SK-N-SH (cell line): ENCODE measurements at regions not wholly inside any gene's neighbourhood (a gene's known extent, or its start where the extent isn't known, plus 50 kb on each side); places are given as distances from the start of the nearest gene placed in this dataset.

Source experiments
- CTCF ChIA-PET: fragments of 300-600, 350-600 bp; formaldehyde crosslinking; extraction: SDS; loops from one replicate; lab custom pipeline; 2021; lab: Yijun Ruan, JAX
- POLR2A ChIA-PET: fragments of 350-600 bp; sonication (Branson Sonifier 250); formaldehyde crosslinking; extraction: SDS; loops from one replicate; lab custom pipeline; 2020; ENCODE audit warnings: antibody characterized with exemption, inconsistent platforms; lab: Yijun Ruan, JAX
- DNase-seq: peaks from one replicate; pipeline ENCODE4 v3.0.0; 2012
- H2AFZ ChIP-seq: fragments of 200-600 bp; sonication (generic); 2 replicates; pipeline ENCODE4 v1.8.1; 2016; ENCODE audit warnings: antibody characterized with exemption, mild to moderate bottlenecking, low read depth
- H3F3A ChIP-seq: fragments of 200-600 bp; sonication (generic); replicated peaks from 2 replicates; pipeline ENCODE3; 2016; ENCODE audit warnings: antibody characterized with exemption, mild to moderate bottlenecking; ENCODE audit not compliant: insufficient read depth
- H3K27ac ChIP-seq, 2 experiments: fragments of 200-500 bp in 1 of 2; fragments of 200-600 bp in 1 of 2; sonication (Bioruptor generic) in 1 of 2; sonication (generic), shearing (Covaris generic) in 1 of 2; 2 replicates each; pipeline versions ENCODE4 v1.5.1 to v1.6.1; 2014 to 2016; ENCODE audit warnings: low read depth in 2 of 2, inconsistent platforms in 1 of 2, low read length in 1 of 2, mild to moderate bottlenecking in 1 of 2, mixed read lengths in 1 of 2
- H3K27me3 ChIP-seq: fragments of 200-600 bp; sonication (generic), shearing (Covaris generic); 2 replicates; pipeline ENCODE4 v1.6.1; 2016; ENCODE audit warnings: mixed run types; ENCODE audit not compliant: insufficient read depth
- H3K36me3 ChIP-seq, 2 experiments: fragments of 200-500 bp in 1 of 2; fragments of 200-600 bp in 1 of 2; sonication (Bioruptor generic) in 1 of 2; sonication (generic) in 1 of 2; replicated peaks in 1 of 2; 2 replicates each; pipeline versions ENCODE3 to v1.5.1; 2014 to 2016; ENCODE audit warnings: low read length in 1 of 2, mild to moderate bottlenecking in 1 of 2; ENCODE audit not compliant: insufficient read depth in 2 of 2, control insufficient read depth in 1 of 2
- H3K4me1 ChIP-seq, 2 experiments: fragments of 200-500 bp in 1 of 2; fragments of 200-600 bp in 1 of 2; sonication (Bioruptor generic) in 1 of 2; sonication (generic), shearing (Covaris generic) in 1 of 2; 2 replicates each; pipeline versions ENCODE4 v1.5.1 to v1.6.1; 2014 to 2016; ENCODE audit warnings: low read depth in 1 of 2, low read length in 1 of 2, mixed run types in 1 of 2; ENCODE audit not compliant: insufficient read depth in 2 of 2, control insufficient read depth in 1 of 2
- H3K4me2 ChIP-seq: fragments of 200-600 bp; sonication (generic), shearing (Covaris generic); 2 replicates; pipeline ENCODE4 v1.6.1; 2017; ENCODE audit warnings: mixed run types
- H3K4me3 ChIP-seq, 2 experiments: fragments of 200-500 bp in 1 of 2; fragments of 200-600 bp in 1 of 2; sonication (Bioruptor generic) in 1 of 2; sonication (generic), shearing (Covaris generic) in 1 of 2; 2 replicates each; pipeline versions ENCODE4 v1.5.1 to v1.8.1; 2014 to 2016; ENCODE audit warnings: low read depth in 2 of 2, inconsistent platforms in 1 of 2, low read length in 1 of 2, mild to moderate bottlenecking in 1 of 2, mixed read lengths in 1 of 2, moderate library complexity in 1 of 2
- H3K79me2 ChIP-seq: fragments of 200-600 bp; sonication (generic); 2 replicates; pipeline ENCODE4 v1.8.1; 2017; ENCODE audit warnings: mild to moderate bottlenecking; ENCODE audit not compliant: insufficient read depth
- H3K9ac ChIP-seq: fragments of 200-600 bp; sonication (generic); 2 replicates; pipeline ENCODE4 v1.6.1; 2017; ENCODE audit warnings: mixed run types
- H3K9me2 ChIP-seq: fragments of 200-600 bp; sonication (generic); 2 replicates; pipeline ENCODE4 v1.6.1; 2017; ENCODE audit warnings: mixed run types
- H3K9me3 ChIP-seq: fragments of 200-600 bp; sonication (generic); 2 replicates; pipeline ENCODE4 v1.6.1; 2017; ENCODE audit warnings: mixed run types, mild to moderate bottlenecking, moderate library complexity
- H4K20me1 ChIP-seq: fragments of 200-600 bp; sonication (generic); 2 replicates; pipeline ENCODE4 v1.6.1; 2017; ENCODE audit warnings: mild to moderate bottlenecking, mixed run types; ENCODE audit not compliant: insufficient read depth
- CTCF ChIP-seq: fragments of 200-600 bp; sonication (generic); IDR thresholded peaks from 2 replicates; pipeline ENCODE4 v1.6.1; 2017; ENCODE audit warnings: antibody characterized with exemption, mild to moderate bottlenecking, moderate library complexity
- ELF1 ChIP-seq: IDR thresholded peaks from 2 replicates; pipeline ENCODE4 v1.4.0; 2012
- EP300 ChIP-seq, 2 experiments: IDR thresholded peaks; 2 replicates each; pipeline versions ENCODE4 v1.4.0 to v1.6.1; 2012; ENCODE audit warnings: borderline replicate concordance in 1 of 2, low read depth in 1 of 2, low read length in 1 of 2
- FOSL2 ChIP-seq: IDR thresholded peaks from 2 replicates; pipeline ENCODE4 v1.4.0; 2012; ENCODE audit warnings: low read depth, mild to moderate bottlenecking, moderate library complexity, borderline replicate concordance
- FOXJ3 ChIP-seq: sonication (generic); formaldehyde crosslinking; IDR thresholded peaks from 2 replicates; pipeline ENCODE4 v1.5.1; 2020; ENCODE audit warnings: mild to moderate bottlenecking, missing genetic modification reagents
- GABPA ChIP-seq: IDR thresholded peaks from 2 replicates; pipeline ENCODE4 v1.4.0; 2012; ENCODE audit warnings: low read depth, mild to moderate bottlenecking
- GATA2 ChIP-seq: sonication (generic); formaldehyde crosslinking; IDR thresholded peaks from 2 replicates; pipeline ENCODE4 v1.5.0; 2020; ENCODE audit warnings: mild to moderate bottlenecking, missing genetic modification reagents
- MEF2A ChIP-seq: IDR thresholded peaks from 2 replicates; pipeline ENCODE4 v1.4.0; 2012; ENCODE audit warnings: low read depth, borderline replicate concordance
- NRF1 ChIP-seq: IDR thresholded peaks from 2 replicates; pipeline ENCODE4 v1.6.1; 2012; ENCODE audit warnings: low read depth, mild to moderate bottlenecking, low read length
- RCOR1 ChIP-seq: fragments of 150-350 bp; IDR thresholded peaks from 2 replicates; pipeline ENCODE4 v1.6.1; 2017; ENCODE audit warnings: antibody characterized with exemption, low read length
- TAF1 ChIP-seq: IDR thresholded peaks from 2 replicates; pipeline ENCODE4 v1.6.1; 2012; ENCODE audit warnings: low read depth, mild to moderate bottlenecking, low read length, moderate library complexity, borderline replicate concordance
- USF1 ChIP-seq: IDR thresholded peaks from 2 replicates; pipeline ENCODE4 v1.4.0; 2012; ENCODE audit warnings: low read depth, borderline replicate concordance
- ZBTB33 ChIP-seq: IDR thresholded peaks from 2 replicates; pipeline ENCODE4 v1.4.0; 2012; ENCODE audit warnings: low read depth, borderline replicate concordance
- WGBS: methylation state at CpG from one replicate; pipeline ENCODE4 v1.1.6; 2017; ENCODE audit warnings: low lambda C conversion rate; 5-methylcytosine and 5-hydroxymethylcytosine counted together
- TF ChIP-seq, protein P1 (sequence below): IDR thresholded peaks from 2 replicates; pipeline ENCODE4 v1.6.1; 2012; ENCODE audit warnings: mild to moderate bottlenecking, low read depth, low read length, moderate library complexity

- H3K36me3 ChIP-seq: no peaks in the 10 kb centered on the region
- no peak overlapping the region for H3K4me2 ChIP-seq
- H4K20me1 ChIP-seq: no peaks in the 10 kb centered on the region
- no peaks in the 10 kb centered on the region for H3K9me3 ChIP-seq
- ChIA-PET POLR2A (no interaction called here), CTCF (no interaction called here)
- H3K79me2 ChIP-seq: no peaks in the 10 kb centered on the region
- H3K9me2 ChIP-seq: no peaks in the 10 kb centered on the region
- TF ChIP-seq RCOR1: no peak
- TF ChIP-seq USF1: no peak
- no peak for TF ChIP-seq TAF1
- TF ChIP-seq FOSL2: no peak
- TF ChIP-seq NRF1: no peak
- no peak for TF ChIP-seq ELF1
- no peak for TF ChIP-seq GABPA
- TF ChIP-seq MEF2A: no peak
- TF ChIP-seq, protein P1, sequence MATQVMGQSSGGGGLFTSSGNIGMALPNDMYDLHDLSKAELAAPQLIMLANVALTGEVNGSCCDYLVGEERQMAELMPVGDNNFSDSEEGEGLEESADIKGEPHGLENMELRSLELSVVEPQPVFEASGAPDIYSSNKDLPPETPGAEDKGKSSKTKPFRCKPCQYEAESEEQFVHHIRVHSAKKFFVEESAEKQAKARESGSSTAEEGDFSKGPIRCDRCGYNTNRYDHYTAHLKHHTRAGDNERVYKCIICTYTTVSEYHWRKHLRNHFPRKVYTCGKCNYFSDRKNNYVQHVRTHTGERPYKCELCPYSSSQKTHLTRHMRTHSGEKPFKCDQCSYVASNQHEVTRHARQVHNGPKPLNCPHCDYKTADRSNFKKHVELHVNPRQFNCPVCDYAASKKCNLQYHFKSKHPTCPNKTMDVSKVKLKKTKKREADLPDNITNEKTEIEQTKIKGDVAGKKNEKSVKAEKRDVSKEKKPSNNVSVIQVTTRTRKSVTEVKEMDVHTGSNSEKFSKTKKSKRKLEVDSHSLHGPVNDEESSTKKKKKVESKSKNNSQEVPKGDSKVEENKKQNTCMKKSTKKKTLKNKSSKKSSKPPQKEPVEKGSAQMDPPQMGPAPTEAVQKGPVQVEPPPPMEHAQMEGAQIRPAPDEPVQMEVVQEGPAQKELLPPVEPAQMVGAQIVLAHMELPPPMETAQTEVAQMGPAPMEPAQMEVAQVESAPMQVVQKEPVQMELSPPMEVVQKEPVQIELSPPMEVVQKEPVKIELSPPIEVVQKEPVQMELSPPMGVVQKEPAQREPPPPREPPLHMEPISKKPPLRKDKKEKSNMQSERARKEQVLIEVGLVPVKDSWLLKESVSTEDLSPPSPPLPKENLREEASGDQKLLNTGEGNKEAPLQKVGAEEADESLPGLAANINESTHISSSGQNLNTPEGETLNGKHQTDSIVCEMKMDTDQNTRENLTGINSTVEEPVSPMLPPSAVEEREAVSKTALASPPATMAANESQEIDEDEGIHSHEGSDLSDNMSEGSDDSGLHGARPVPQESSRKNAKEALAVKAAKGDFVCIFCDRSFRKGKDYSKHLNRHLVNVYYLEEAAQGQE: no peak
- TF ChIP-seq ZBTB33: no peak
- no peak for TF ChIP-seq CTCF
- no peak for TF ChIP-seq EP300 (IDR thresholded peaks at IDR 0.05; ENCODE audit: borderline replicate concordance in 1 of 2, low read depth in 1 of 2, low read length in 1 of 2)
- no peak for TF ChIP-seq GATA2
- TF ChIP-seq FOXJ3 (CRISPR knock-in tag): no peak
- H3K27ac ChIP-seq: no peak overlapping the region
- H3K9ac ChIP-seq: no peak overlapping the region
- no peaks in the 10 kb centered on the region for H3K27me3 ChIP-seq
- 28% methylated on average over 4 of the region's 4 CpGs for WGBS
- H2AFZ ChIP-seq: no peak overlapping the region
- H3K4me3 ChIP-seq: no peak overlapping the region
- no peaks in the 10 kb centered on the region for H3F3A ChIP-seq
- peaks cover 0 to 19% of the 10 kb centered on the region in 2 experiments; a peak in 2 of 4 replicates for H3K4me1 ChIP-seq
- DNase-seq: no peak
Measured at GRCh38 chr2:62284980-62285379, 89.1 kb downstream of the B3GNT2 start.
